HG03097 (cell line): ENCODE measurements at regions not wholly inside any gene's neighbourhood (a gene's known extent, or its start where the extent isn't known, plus 50 kb on each side); places are given as distances from the start of the nearest gene placed in this dataset.
"Not testable (repeated sequence)": the region's sequence is repeated elsewhere in the genome, so short reads cannot be mapped to it uniquely, and the experiment has no call there.

Experiments used
- ATAC-seq: cut with Tn5 transposase; IDR thresholded peaks from one replicate; pipeline ENCODE4 v1.9.1; 2021; ENCODE audit not compliant: unreplicated experiment, low FRiP score

GRCh38 chr6:157727629-157728182, 95.3 kb upstream of the SNX9 start:
- ATAC-seq = no peak

- no peak for ATAC-seq
Observed at GRCh38 chr6:157728183-157728881, 94.7 kb upstream of the SNX9 start.

GRCh38 chr6:157731221-157731620, 91.8 kb upstream of the SNX9 start:
- ATAC-seq = no peak

- ATAC-seq = no peak
Observed at GRCh38 chr6:157732007-157732406, 91.0 kb upstream of the SNX9 start.

GRCh38 chr6:157732416-157733161, 90.5 kb upstream of the SNX9 start:
- ATAC-seq = no peak

- ATAC-seq = not testable (repeated sequence)
Observed at GRCh38 chr6:157736555-157736954, 86.5 kb upstream of the SNX9 start.

DNA sequence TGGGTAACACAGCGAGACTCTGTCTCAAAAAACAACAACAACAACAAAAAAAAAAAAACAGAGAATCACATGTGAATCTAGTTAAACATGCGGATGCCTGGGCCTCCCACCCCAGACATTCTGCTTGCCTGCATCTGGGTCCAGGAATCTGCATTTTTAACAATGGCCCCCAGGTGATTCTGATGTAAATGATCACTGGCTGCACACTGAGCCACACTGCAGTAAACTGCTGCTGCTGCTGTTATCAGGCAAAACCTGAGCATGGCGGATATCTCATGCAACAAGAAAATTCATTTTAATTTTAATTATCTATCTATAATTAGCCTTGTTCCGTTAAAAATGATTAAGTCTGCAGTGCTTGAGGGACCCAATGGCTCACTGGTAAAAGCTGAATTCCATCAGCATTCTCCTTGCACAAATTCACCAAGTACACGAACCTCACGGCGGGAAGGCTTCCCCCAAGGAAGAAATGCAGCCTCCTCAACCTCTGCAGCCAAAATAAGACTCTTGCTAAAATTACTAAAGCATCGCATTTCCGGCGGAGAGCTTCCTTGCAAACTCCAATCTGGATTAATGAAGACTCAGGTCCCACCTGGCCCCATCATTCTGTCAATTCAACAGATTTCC, 81.6 kb upstream of the SNX9 start:
- ATAC-seq = no peak

- no peak for ATAC-seq
Observed at GRCh38 chr6:157741948-157742556, 81.0 kb upstream of the SNX9 start.

- ATAC-seq = no peak
Observed at GRCh38 chr6:157744102-157744601, 78.9 kb upstream of the SNX9 start.

DNA sequence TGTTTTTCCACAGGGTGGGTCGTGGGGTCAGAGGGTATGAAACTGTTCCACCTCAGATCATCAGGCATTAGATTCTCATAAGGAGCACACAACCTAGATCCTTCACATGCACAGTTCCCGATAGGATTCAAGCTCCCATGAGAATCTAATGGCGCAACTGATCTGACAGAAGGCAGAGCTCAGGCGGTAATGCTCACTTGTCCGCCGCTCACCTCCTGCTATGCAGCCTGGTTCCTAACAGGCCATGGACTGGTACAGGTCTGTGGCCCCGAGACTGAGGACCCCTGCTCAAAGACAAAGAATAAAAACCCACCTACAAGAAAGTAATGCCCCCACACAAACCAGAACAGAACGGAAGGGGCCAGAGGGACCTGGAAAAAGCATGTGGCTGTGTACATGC, 76.1 kb upstream of the SNX9 start:
- no peak for ATAC-seq

- ATAC-seq = no peak
Observed at GRCh38 chr6:157747370-157747769, 75.7 kb upstream of the SNX9 start.

DNA sequence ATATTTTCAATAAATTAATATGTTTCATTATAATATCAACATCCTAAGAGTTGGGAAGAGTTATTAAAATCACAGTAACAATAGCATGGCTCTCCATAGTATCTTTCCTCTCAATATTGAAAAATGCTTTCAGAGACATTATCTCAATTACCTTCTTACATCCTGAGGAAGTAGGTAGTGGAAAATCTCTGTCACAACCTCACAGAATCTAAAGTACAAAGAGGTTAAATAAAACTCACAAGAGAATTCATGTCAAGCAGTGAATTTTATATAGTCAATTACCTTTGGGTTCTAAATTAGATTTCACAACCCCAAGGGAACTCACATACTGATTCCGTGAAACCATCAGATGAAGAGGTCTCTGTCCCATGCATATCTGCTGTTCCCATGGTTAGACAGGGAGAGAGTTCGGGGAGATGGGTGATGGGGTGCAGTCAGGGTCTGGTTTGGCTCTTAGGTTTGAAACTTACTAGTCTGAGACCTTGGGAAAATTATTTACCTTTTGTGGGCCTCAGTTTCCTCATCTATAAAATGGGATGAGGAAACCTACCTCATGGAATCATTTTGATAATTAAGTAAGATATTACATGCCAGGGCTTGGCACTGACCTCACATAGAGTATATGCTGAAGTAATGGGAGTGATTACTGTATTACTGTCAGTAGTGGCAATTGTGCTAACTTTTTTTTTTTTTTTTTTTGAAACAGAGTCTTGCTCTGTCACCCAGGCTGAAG, 74.0 kb upstream of the SNX9 start:
- no peak for ATAC-seq

DNA sequence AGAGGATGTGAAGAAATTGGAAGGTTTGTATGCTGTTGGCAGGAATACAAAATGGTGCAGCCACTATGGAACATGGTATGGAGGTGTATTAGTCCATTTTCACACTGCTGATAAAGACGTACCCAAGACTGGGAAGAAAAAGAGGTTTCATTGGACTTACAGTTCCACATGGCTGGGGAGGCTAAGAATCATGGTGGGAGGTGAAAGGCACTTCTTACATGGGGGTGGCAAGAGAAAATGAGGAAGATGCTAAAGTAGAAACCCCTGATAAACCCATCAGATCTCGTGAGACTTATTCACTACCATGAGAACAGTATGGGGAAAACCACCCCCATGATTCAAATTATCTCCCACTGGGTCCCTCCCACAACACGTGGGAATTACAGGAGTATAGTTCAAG, 72.1 kb upstream of the SNX9 start:
- not testable (repeated sequence) for ATAC-seq

GRCh38 chr6:157751547-157752200, 71.4 kb upstream of the SNX9 start:
- ATAC-seq = no peak

DNA sequence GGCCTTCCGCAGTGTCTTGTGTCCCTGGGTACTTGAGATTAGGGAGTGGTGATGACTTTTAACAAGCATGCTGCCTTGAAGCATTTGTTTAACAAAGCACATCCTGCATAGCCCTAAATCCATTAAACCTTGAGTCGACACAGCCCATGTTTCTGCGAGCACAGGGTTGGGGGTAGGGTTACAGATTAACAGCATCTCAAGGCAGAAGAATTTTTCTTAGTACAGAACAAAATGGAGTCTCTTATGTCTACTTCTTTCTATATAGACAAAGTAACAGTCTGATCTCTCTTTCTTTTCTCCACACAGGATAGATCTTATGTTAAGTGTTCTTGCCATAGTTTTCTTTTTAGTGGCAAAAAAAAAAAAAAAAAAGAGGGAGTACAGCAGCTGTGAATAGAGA, 70.2 kb upstream of the SNX9 start:
- ATAC-seq = not testable (repeated sequence)

DNA sequence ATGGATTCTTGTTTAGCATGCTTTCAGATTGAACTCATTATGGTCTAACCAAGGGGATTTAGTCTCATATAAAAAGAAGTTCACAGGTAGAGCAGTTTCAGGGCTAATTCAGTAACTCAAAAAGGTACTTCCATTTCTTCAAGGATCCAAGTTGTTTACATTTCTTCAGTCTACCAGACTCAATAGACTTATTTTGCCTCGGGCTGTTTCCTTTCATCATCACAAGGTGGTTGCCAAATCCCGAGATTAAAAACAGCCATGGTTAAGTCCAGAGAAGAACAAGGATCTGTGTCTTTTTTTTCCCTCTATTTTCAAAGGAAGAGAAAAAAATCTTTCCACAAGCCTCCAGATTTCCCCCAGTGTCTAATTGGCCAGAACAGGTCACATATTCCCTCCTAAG, 69.8 kb upstream of the SNX9 start:
- no peak for ATAC-seq

DNA sequence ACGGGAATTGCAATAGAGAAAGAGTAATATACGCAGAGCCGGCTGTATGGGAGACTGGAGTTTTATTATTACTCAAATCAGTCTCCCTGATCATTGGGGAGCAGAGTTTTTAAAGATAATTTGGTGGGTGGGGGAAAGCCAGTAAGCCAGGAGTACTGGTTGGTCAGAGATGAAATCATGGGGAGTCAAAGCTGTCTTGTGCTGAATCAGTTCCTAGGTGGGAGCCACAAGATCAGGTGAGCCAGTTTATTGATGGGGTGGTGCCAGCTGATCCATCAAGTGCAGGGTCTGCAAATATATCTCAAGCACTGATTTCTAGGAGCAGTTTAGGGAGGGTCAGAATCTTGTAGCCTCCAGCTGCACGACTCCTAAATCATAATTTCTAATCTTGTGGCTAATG, 69.2 kb upstream of the SNX9 start:
- not testable (repeated sequence) for ATAC-seq

- ATAC-seq = no peak
Observed at GRCh38 chr6:157754351-157754750, 68.7 kb upstream of the SNX9 start.

DNA sequence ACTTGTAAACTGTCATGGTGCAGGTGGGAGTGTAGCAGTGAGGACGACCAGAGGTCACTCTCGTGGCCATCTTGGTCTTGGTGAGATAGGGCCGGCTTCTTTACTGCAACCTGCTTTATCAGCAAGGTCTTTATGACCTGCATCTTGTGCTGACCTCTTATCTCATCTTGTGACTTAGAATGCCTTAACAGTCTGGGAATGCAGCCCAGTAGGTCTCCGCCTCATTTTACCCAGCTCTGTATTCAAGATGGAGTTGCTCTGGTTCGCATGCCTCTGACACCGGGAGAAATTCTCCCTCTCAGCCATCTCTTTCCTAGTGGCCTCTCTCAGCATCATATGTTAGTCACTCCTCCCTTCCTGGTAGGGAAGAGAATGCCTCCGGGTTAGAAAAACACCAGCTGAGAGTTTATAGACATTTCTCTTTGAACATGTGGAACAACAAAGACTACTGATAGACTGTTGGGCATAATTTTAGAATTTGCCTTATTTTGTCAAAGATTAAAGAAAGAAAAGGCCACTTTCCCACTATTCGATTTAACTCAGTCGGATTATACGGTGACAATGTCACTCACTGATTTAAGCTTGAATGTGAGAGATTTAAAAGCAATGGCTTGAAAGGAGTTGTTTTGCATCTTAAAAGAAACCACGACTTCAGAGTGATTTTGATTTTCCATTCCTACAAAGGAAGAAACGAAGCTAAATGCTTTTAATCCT, 67.9 kb upstream of the SNX9 start:
- ATAC-seq = no peak
